Thyroid gland (tissue), 4 donors: ENCODE measurements at regions not wholly inside any gene's neighbourhood (a gene's known extent, or its start where the extent isn't known, plus 50 kb on each side); places are given as distances from the start of the nearest gene placed in this dataset.

Source experiments
- POLR2A ChIP-seq, 2 donors: fragments of 450-650 bp; IDR thresholded peaks; one replicate each; pipeline ENCODE4 v1.6.1; 2017; ENCODE audit warnings: antibody characterized with exemption in 2 of 2, mild to moderate bottlenecking in 2 of 2, moderate library complexity in 1 of 2
- TF ChIP-seq, protein P1 (sequence below), 6 experiments: fragments of 200-600 bp in 3 of 6; fragments of 450-650 bp in 3 of 6; sonication (generic) in 3 of 6; IDR thresholded peaks; one replicate each; pipeline ENCODE4 v1.5.1; 2016 to 2019; ENCODE audit warnings: antibody characterized with exemption in 6 of 6, mild to moderate bottlenecking in 2 of 6, inconsistent platforms in 1 of 6, moderate library complexity in 1 of 6

DNA sequence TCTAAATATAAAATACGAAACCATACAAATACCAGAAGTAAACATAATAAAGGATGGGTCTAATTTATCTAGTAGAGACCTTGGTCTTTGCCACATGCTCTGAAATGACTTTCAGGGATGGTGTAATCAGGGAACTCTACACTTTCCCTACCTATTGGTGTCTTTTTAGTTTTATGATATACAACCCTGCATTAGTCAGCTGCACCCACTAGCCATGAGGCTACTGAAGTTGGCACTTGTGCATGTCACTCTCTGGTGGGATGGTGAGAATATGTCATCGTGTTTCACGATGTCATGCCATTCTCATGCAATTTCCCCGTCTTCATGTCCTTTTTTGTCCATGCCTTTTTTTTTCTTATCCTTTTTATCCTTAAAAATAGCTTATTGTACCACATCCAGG, 234.9 kb upstream of the ACTBL2 start:
- TF ChIP-seq, protein P1, sequence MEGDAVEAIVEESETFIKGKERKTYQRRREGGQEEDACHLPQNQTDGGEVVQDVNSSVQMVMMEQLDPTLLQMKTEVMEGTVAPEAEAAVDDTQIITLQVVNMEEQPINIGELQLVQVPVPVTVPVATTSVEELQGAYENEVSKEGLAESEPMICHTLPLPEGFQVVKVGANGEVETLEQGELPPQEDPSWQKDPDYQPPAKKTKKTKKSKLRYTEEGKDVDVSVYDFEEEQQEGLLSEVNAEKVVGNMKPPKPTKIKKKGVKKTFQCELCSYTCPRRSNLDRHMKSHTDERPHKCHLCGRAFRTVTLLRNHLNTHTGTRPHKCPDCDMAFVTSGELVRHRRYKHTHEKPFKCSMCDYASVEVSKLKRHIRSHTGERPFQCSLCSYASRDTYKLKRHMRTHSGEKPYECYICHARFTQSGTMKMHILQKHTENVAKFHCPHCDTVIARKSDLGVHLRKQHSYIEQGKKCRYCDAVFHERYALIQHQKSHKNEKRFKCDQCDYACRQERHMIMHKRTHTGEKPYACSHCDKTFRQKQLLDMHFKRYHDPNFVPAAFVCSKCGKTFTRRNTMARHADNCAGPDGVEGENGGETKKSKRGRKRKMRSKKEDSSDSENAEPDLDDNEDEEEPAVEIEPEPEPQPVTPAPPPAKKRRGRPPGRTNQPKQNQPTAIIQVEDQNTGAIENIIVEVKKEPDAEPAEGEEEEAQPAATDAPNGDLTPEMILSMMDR (IDR thresholded peaks at IDR 0.05) = no peak
- TF ChIP-seq POLR2A (IDR thresholded peaks at IDR 0.05) = no peak
